Testis (tissue), 2 donors: ENCODE measurements at regions not wholly inside any gene's neighbourhood (a gene's known extent, or its start where the extent isn't known, plus 50 kb on each side); places are given as distances from the start of the nearest gene placed in this dataset.

Experiments used
- POLR2A ChIP-seq: fragments of 450-650 bp; IDR thresholded peaks from one replicate; pipeline ENCODE4 v1.6.1; 2017; ENCODE audit warnings: antibody characterized with exemption, mild to moderate bottlenecking, moderate library complexity
- TF ChIP-seq, protein P1 (sequence below), 3 experiments: fragments of 450-650 bp in 2 of 3; fragments of 200-600 bp in 1 of 3; sonication (generic) in 1 of 3; IDR thresholded peaks; one replicate each; pipeline ENCODE4 v1.5.1; 2016 to 2019; ENCODE audit warnings: antibody characterized with exemption in 3 of 3, mild to moderate bottlenecking in 2 of 3, moderate library complexity in 1 of 3

DNA sequence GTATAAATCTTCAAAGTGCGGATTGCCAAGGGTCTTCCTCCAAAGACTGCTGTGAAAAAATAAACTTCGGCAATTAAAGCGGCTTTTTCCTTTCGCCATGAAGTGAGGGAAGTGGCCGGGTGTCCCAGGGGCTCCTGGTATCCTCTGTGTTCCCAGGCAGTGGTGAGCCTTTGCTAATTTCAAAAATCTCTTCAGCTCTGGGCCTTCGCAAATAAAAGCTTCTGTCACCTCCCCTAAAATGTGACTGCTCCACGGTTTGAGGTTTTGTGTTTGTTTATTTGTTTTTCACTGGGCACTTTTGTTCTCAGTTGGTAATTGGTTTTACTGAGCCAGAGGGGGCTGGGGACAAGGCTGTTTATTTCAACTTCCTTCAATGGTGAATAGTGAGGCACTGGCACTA, 270.1 kb upstream of the POU3F3 start:
- TF ChIP-seq, protein P1, sequence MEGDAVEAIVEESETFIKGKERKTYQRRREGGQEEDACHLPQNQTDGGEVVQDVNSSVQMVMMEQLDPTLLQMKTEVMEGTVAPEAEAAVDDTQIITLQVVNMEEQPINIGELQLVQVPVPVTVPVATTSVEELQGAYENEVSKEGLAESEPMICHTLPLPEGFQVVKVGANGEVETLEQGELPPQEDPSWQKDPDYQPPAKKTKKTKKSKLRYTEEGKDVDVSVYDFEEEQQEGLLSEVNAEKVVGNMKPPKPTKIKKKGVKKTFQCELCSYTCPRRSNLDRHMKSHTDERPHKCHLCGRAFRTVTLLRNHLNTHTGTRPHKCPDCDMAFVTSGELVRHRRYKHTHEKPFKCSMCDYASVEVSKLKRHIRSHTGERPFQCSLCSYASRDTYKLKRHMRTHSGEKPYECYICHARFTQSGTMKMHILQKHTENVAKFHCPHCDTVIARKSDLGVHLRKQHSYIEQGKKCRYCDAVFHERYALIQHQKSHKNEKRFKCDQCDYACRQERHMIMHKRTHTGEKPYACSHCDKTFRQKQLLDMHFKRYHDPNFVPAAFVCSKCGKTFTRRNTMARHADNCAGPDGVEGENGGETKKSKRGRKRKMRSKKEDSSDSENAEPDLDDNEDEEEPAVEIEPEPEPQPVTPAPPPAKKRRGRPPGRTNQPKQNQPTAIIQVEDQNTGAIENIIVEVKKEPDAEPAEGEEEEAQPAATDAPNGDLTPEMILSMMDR (IDR thresholded peaks at IDR 0.05): no peak
- TF ChIP-seq POLR2A: no peak
